PC-9 (cell line): ENCODE measurements at regions not wholly inside any gene's neighbourhood (a gene's known extent, or its start where the extent isn't known, plus 50 kb on each side); places are given as distances from the start of the nearest gene placed in this dataset.

Experiments
- BruUV-seq: library from RNA; stranded (reverse); fragments of 400-500 nt; replicated peaks from 2 replicates; lab custom pipeline; 2021; lab: Mats Ljungman, UMichigan
- CTCF ChIA-PET: fragments of 300-600 bp; sonication (Branson Sonifier 250); formaldehyde crosslinking; loops from one replicate; lab custom pipeline; 2022; ENCODE audit warnings: antibody characterized with exemption; lab: Charles Lee
- POLR2A ChIA-PET: fragments of 300-600 bp; sonication (Branson Sonifier 250); formaldehyde crosslinking; loops from one replicate; lab custom pipeline; 2022; ENCODE audit warnings: antibody characterized with exemption; ENCODE audit not compliant: unreplicated experiment; lab: Charles Lee
- DNase-seq, 2 experiments: peaks; one replicate each; pipeline versions ENCODE4 v3.0.0 to v3.0.0-alpha.2; 2015 to 2022; ENCODE audit warnings: mixed read lengths in 1 of 2
- H2AFZ ChIP-seq: fragments of 200-600 bp; sonication (generic); 2 replicates; pipeline ENCODE4 v1.8.1; 2017; ENCODE audit warnings: antibody characterized with exemption
- H3F3A ChIP-seq: fragments of 200-600 bp; sonication (generic); 2 replicates; pipeline ENCODE4 v1.8.1; 2017; ENCODE audit warnings: antibody characterized with exemption, mild to moderate bottlenecking, low read depth; ENCODE audit not compliant: insufficient read depth
- H3K27ac ChIP-seq: fragments of 200-600 bp; sonication (generic); 2 replicates; pipeline ENCODE4 v1.6.1; 2016; ENCODE audit warnings: mixed run types
- H3K27me3 ChIP-seq: fragments of 200-600 bp; sonication (generic); 2 replicates; pipeline ENCODE4 v1.6.1; 2016; ENCODE audit warnings: low read depth, mixed run types; ENCODE audit not compliant: insufficient read depth
- H3K36me3 ChIP-seq: fragments of 200-600 bp; sonication (generic); 2 replicates; pipeline ENCODE4 v1.6.1; 2016; ENCODE audit warnings: low read depth, mixed run types
- H3K4me1 ChIP-seq: fragments of 200-600 bp; sonication (generic); replicated peaks from 2 replicates; pipeline ENCODE4 v1.6.1; 2016; ENCODE audit warnings: mixed run types; ENCODE audit not compliant: insufficient read depth
- H3K4me2 ChIP-seq: fragments of 200-600 bp; sonication (generic); 2 replicates; pipeline ENCODE4 v1.6.1; 2017; ENCODE audit warnings: mixed run types
- H3K4me3 ChIP-seq: fragments of 200-600 bp; sonication (generic); 2 replicates; pipeline ENCODE4 v1.6.1; 2016; ENCODE audit warnings: mixed run types
- H3K79me2 ChIP-seq: fragments of 200-600 bp; sonication (generic); 2 replicates; pipeline ENCODE4 v1.6.1; 2017; ENCODE audit warnings: low read depth, mixed run types
- H3K9me2 ChIP-seq: fragments of 200-600 bp; sonication (generic); 2 replicates; pipeline ENCODE4 v1.8.1; 2017; ENCODE audit warnings: mild to moderate bottlenecking; ENCODE audit not compliant: insufficient read depth
- H3K9me3 ChIP-seq: fragments of 200-600 bp; sonication (generic); 2 replicates; pipeline ENCODE4 v1.8.1; 2016; ENCODE audit warnings: low read depth; ENCODE audit not compliant: insufficient read depth
- H4K20me1 ChIP-seq: fragments of 200-600 bp; sonication (generic); 2 replicates; pipeline ENCODE4 v1.8.1; 2017; ENCODE audit not compliant: insufficient read depth
- CTCF ChIP-seq: fragments of 200-600 bp; sonication (generic); conservative IDR thresholded peaks from 2 replicates; pipeline ENCODE4 v1.6.1; 2017; ENCODE audit warnings: mixed run types, antibody characterized with exemption, mild to moderate bottlenecking, moderate library complexity
- EZH2 ChIP-seq: fragments of 200-600 bp; sonication (generic); IDR thresholded peaks from 2 replicates; pipeline ENCODE4 v1.8.0; 2017; ENCODE audit warnings: antibody characterized with exemption, low read depth
- intact Hi-C: fragments of 100-400 bp; cut with micrococcal nuclease; formaldehyde crosslinking; loops from one replicate; pipeline ENCODE4 v1.10.0; 2022; ENCODE audit not compliant: unreplicated experiment

- POLR2A ChIA-PET: interaction anchor here (0.7 kb wide), 1 partner anchor 11 kb away, joined by 3 read pairs; no protein-coding TSS in a partner anchor
- Histone ChIP-seq H3K36me3 (no peaks in the 10 kb centered on the region), H3K4me3 (no peak overlapping the region), H3K27ac (no peak overlapping the region), H3K4me1 (no peaks in the 10 kb centered on the region), H3F3A (no peaks in the 10 kb centered on the region), H2AFZ (no peak overlapping the region), H3K27me3 (0 out of 2 replicates have a peak, but pooled peaks cover 10% of the 10 kb centered on the region), H3K9me2 (no peaks in the 10 kb centered on the region), H3K79me2 (no peaks in the 10 kb centered on the region), H4K20me1 (no peaks in the 10 kb centered on the region), H3K4me2 (no peak overlapping the region), H3K9me3 (no peaks in the 10 kb centered on the region)
- intact Hi-C loops: no loop called here
- CTCF ChIA-PET: no interaction called here
- no peak for DNase-seq
- TF ChIP-seq CTCF (no peak), EZH2 (no peak)
- no TSS peak for BruUV-seq
These were observed 104.1 kb upstream of the OTOS start for GRCh38 chr2:240244543-240244942.

- no peaks in the 10 kb centered on the region for H3K9me2 ChIP-seq
- H3K79me2 ChIP-seq: no peaks in the 10 kb centered on the region
- ChIA-PET CTCF (no interaction called here), POLR2A (no interaction called here)
- H3K27me3 ChIP-seq: 0 out of 2 replicates have a peak, but pooled peaks cover 10% of the 10 kb centered on the region
- H3K4me3 ChIP-seq: no peak overlapping the region
- intact Hi-C loops: no loop called here
- H3K9me3 ChIP-seq: no peaks in the 10 kb centered on the region
- H4K20me1 ChIP-seq: no peaks in the 10 kb centered on the region
- no peak overlapping the region for H3K27ac ChIP-seq
- DNase-seq: no peak
- no TSS peak for BruUV-seq
- H2AFZ ChIP-seq: no peak overlapping the region
- peaks cover under 1% of the 10 kb centered on the region; the same call in 1 of the 2 replicates for H3K4me1 ChIP-seq
- no peaks in the 10 kb centered on the region for H3K36me3 ChIP-seq
- H3F3A ChIP-seq: no peaks in the 10 kb centered on the region
- H3K4me2 ChIP-seq: no peak overlapping the region
- TF ChIP-seq CTCF: no peak
- TF ChIP-seq EZH2: no peak
These were observed 104.7 kb upstream of the OTOS start for GRCh38 chr2:240245184-240245583.

- Histone ChIP-seq H3K4me2 (no peak overlapping the region), H3K4me1 (peaks cover 6% of the 10 kb centered on the region), H3K9me3 (no peaks in the 10 kb centered on the region), H3F3A (no peaks in the 10 kb centered on the region), H3K4me3 (no peak overlapping the region), H2AFZ (no peak overlapping the region), H3K27ac (no peak overlapping the region), H3K27me3 (0 out of 2 replicates have a peak, but pooled peaks cover 7% of the 10 kb centered on the region), H3K79me2 (no peaks in the 10 kb centered on the region), H4K20me1 (no peaks in the 10 kb centered on the region), H3K9me2 (no peaks in the 10 kb centered on the region), H3K36me3 (no peaks in the 10 kb centered on the region)
- no TSS peak for BruUV-seq
- peak in 1 of 2 experiments; percentile 18 for DNase-seq
- POLR2A ChIA-PET: no interaction called here
- CTCF ChIA-PET: no interaction called here
- TF ChIP-seq EZH2 (no peak), CTCF (no peak)
- intact Hi-C loops: no loop called here
These were observed 105.2 kb upstream of the OTOS start for GRCh38 chr2:240245706-240246105.
